HG03135 (cell line): ENCODE measurements at regions not wholly inside any gene's neighbourhood (a gene's known extent, or its start where the extent isn't known, plus 50 kb on each side); places are given as distances from the start of the nearest gene placed in this dataset.

ENCODE experiments used
- ATAC-seq: cut with Tn5 transposase; IDR thresholded peaks from one replicate; pipeline ENCODE4 v1.9.1; 2021; ENCODE audit warnings: mild to moderate bottlenecking, moderate library complexity; ENCODE audit not compliant: unreplicated experiment

DNA sequence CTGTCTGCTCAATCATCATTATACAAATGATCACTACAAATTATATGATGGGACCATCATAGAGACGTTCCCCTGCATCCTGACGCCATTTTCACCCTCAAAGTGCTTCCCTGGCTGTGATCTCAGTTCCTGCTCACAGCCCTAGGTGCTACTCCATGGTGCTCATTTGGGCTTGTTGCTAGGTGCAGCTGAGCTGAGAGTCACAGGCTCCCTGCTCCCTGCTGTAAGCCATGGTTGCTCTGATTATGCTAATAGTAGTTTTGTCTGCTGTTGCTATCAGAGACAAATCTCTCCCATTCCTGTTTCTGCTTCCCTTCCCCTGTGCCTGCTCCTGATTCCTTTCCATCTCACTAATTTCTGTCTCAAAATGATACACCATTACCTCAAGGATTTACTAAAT lies 474.3 kb downstream of the METTL15 start:
- ATAC-seq, result no peak

- no peak for ATAC-seq
Observed at GRCh38 chr11:28581286-28582242, 473.4 kb downstream of the METTL15 start.

GRCh38 chr11:28571371-28571770 lies 463.2 kb downstream of the METTL15 start:
- ATAC-seq, result no peak

DNA sequence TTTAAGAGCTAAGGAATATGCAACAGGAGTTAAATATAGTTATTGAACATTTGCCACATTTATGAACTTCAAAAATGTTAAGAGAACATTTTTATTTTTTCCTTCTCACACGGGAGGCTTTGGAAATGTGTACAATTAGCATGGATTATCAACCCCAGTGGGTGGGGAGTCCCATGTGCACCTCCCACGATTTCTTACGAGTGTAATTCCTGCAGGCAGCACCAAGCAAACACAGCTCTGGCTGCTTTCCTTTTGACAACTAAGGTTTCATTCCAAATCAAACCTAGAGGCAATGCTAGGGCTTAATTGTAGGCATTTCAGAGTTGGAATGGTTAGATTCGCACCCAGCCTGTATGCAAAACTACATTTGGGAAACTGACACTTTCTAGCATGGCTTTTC lies 460.9 kb downstream of the METTL15 start:
- no peak for ATAC-seq

DNA sequence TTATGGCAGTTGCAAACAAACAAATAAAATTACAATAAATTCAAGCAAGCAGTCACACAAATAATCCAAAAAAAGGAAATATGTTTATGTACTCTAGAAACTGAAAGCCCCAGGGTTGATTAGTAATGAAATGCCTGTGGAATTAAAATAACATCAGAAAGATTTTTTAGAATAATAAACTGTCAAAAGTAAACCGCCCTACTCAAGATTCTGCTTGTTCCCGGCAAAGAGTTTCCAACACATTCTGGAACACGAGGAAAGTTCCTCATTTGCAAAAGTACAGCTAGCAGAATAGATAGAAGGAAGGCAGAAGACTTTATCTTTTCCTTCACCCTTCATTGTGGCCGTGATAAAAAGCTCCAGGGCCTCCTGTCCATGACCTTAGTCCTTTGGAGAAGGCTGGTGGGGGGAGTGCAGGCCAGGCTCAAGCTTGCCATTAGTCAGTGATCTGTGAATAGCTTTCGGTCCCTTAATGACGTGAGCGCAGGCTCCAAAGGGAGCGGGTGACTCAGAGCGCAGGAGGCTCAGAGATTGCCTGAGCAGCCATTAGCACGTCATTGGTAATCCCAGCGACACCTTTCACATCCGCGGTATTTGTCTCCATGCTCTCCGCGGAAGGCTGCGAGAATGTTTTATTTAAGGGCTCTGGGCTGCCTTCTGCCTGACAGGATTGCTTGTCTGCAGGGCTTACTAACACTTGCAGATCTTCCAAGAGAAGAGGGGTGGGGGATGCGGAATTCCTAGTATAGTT lies 458.3 kb downstream of the METTL15 start:
- no peak for ATAC-seq

- ATAC-seq, result no peak
Observed at GRCh38 chr11:28559492-28559891, 451.3 kb downstream of the METTL15 start.

DNA sequence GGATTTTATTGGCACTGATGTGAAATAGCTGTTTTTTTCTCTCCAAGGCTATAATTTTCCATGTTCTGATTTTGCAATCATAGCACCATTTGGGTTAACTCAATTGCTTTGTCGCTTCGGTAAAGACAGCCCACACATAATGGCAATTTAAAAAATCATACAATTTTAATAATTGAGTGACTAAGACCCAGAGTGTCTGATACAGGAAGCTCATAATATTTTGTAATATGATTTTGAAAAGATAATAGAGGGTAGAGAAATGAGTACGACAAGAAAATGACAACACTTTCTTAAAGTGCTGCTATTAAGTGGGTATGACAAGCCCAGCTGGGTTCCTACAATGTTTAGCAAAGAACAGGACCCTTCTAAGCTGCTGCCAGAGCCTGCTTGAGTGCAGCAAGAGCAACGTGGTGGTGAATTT lies 439.1 kb downstream of the METTL15 start:
- no peak for ATAC-seq

- no peak for ATAC-seq
Observed at GRCh38 chr11:28545536-28545935, 437.3 kb downstream of the METTL15 start.

GRCh38 chr11:28542561-28542960 lies 434.4 kb downstream of the METTL15 start:
- no peak for ATAC-seq

DNA sequence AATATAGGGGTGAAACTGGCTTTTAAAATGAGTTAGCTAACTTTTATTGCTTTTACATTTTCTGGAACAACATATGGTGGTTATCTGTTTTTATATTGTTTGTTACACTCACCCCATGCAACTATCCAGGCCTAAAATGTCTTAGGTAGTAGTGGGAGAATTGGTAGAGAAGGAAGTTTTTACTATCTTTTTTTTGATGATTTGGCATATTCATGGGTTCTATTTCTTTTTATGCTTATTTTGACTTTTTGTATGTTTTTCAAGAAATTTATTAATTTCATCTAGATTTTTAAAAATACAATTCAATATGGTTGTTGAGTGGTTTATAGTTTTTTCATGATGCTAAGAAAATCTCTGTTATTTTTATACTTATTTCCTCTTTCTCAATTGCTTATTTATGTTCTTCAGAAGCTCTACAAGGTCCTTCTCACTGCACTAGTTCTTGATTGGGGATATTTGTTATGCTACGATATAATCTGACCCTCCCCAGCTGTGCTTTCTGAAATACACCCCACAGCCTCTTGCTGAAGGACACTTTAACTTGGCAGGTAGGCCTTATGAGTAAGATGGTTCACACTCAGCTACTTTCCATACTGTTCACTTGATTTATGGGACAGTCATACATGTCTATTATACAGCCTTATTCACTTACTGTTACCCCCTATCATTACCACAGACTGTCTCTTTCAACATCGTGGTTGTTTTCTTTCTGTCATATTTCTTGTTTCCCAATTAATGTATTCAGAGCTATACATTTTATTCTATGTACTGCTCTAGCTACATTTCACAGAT lies 431.2 kb downstream of the METTL15 start:
- no peak for ATAC-seq

GRCh38 chr11:28537822-28538221 lies 429.6 kb downstream of the METTL15 start:
- ATAC-seq, result no peak

DNA sequence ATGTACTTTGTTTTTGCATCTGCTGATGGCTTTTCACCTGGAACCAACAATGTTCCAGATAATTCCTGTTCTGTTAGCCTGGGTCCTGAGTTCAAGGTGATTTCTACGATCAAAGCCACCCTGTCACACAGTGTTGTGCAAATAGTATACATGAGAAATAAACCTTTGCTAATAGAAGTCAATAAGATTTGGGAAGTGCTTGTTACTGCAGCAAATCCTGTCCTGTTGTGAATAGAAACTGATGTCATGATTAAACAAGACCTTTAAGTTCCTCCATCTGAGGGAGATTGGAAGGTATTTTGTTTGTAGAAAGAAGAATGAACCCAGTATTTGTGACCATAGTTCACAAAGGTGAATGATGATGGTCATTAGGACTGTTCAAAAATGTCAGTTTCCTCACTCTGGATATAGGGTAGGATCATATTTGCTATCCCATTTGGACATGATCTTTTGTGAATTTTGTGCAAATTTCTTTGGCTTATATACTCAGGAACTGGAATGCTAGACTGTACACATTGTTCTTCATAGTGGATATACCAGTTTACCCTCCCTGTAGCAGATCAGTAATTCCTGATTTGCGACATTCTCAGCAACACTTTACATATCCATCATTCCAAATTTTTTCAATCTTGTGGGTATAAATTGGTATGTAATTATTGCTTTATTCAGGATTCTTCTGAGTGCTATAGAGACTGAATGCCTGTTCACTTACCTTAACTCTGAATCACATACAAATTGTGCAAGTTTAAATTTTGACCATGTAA lies 428.5 kb downstream of the METTL15 start:
- no peak for ATAC-seq

DNA sequence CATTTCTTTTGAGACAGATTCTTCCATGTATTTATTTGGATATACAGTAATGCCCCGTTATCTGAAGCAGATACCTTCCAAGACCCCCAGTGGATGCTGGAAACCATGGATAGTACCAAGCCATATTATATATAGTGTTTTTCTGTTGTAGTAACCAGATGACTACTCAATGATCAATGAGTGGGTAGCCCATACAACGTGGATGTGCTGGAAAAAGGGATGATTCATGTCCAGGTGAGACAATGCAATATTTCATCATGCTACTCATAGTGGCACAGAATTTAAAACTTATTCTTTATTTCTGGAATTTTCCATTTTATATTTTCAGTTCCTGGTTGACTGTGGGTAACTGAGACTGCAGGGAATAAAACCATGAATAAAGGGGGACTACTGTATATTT lies 427.5 kb downstream of the METTL15 start:
- ATAC-seq, result no peak

DNA sequence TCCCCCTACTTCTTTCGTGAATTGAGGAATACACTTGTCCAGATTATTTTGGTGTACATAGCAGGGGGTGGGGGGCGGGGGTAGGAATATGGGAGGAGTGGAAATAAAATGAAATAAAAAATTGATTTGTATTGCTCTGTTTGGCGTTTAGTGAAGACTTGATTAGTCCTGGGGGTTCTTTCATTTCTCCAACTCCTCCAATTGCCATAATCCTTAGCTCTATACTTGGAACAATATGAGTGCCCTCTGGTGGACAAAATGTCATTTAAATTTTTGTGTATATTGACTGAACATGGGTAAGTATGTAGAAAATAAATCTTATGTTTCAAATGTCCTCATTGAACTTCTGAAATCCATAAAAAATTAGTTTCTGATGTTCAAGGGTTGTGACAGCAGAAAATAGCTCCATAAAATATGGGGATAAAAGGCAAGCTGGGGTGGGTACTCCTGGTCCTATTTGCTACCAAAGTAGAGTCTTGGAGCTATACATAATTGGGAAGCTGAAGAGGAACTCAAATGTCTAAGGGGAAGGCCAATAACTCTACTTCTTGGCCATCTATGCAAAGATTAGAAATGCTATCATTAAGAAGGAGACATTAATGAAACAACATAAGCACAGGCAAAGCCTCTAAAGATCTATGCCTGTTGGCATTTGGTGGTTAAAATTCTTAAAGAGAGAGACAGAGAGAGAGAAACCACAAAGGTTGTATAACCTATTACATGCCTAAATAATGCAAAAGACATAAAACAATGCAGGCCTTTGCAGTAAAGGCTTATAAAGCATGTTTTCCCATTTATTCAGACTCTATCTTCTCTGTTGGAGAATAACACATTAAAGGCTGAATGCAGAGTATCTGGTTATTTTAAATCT lies 421.6 kb downstream of the METTL15 start:
- ATAC-seq, result no peak

GRCh38 chr11:28529046-28529445 lies 420.9 kb downstream of the METTL15 start:
- no peak for ATAC-seq

- no peak for ATAC-seq
Observed at GRCh38 chr11:28528217-28528616, 420.0 kb downstream of the METTL15 start.

- ATAC-seq, result no peak
Observed at GRCh38 chr11:28526406-28526751, 418.2 kb downstream of the METTL15 start.

DNA sequence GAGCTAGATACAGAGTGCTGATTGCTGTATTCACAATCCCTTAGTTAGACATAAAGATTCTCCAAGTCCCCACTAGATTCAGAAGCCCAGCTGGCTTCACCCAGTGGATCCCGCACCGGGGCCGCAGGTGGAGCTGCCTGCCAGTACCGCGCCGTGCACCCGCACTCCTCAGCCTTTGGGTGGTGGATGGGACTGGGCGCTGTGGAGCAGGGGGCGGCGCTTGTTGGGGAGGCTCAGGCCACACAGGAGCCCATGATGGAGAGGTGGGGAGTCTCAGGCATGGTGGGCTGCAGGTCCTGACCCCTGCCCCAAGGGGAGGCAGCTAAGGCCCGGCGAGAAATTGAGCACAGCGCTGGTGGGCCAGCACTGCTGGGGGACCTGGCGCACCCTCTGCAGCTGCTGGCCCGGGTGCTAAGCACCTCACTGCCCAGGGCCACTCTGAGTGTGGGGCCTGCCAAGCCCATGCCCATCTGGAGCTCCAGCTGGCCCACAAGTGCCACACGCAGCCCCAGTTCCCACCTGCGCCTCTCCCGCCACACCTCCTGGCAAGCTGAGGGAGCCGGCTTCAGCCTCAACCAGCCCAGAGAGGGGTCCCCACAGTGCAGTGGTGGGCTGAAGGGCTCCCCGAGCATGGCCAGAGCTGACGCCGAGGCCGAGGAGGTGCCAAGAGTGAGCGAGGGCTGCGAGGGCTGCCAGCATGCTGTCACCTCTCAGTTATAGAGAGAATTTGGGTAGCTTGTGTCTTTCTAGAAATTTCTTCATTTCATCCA lies 417.6 kb downstream of the METTL15 start:
- no peak for ATAC-seq

GRCh38 chr11:28524098-28524497 lies 415.9 kb downstream of the METTL15 start:
- no peak for ATAC-seq
